GM12878 (cell line): ENCODE measurements at regions not wholly inside any gene's neighbourhood (a gene's known extent, or its start where the extent isn't known, plus 50 kb on each side); places are given as distances from the start of the nearest gene placed in this dataset.

ENCODE experiments used
- CBFB ChIP-seq: IDR thresholded peaks from 2 replicates; pipeline ENCODE4 v1.6.1; 2016; ENCODE audit warnings: antibody characterized with exemption, low read depth
- LARP7 ChIP-seq: fragments of 450-650 bp; IDR thresholded peaks from 2 replicates; pipeline ENCODE4 v1.6.1; 2017; ENCODE audit warnings: mild to moderate bottlenecking
- MEF2B ChIP-seq: fragments of 450-650 bp; IDR thresholded peaks from 2 replicates; pipeline ENCODE4 v1.6.1; 2018; ENCODE audit warnings: mild to moderate bottlenecking, moderate library complexity; ENCODE audit not compliant: partially characterized antibody, poor library complexity, severe bottlenecking
- NR2C1 ChIP-seq: fragments of 450-650 bp; IDR thresholded peaks from 2 replicates; pipeline ENCODE4 v1.6.1; 2017; ENCODE audit warnings: antibody characterized with exemption, mild to moderate bottlenecking, moderate library complexity
- TBL1XR1 ChIP-seq: IDR thresholded peaks from 2 replicates; pipeline ENCODE4 v1.6.1; 2012; ENCODE audit warnings: low read depth, low read length, improper control_type of control experiment
- ZNF207 ChIP-seq: fragments of 450-650 bp; IDR thresholded peaks from 2 replicates; pipeline ENCODE4 v1.6.1; 2014; ENCODE audit warnings: antibody characterized with exemption, mild to moderate bottlenecking, borderline replicate concordance
- TF ChIP-seq, protein P1 (sequence below): IDR thresholded peaks from 2 replicates; pipeline ENCODE4 v1.6.1; 2012; ENCODE audit warnings: mild to moderate bottlenecking, low read depth, low read length
- TF ChIP-seq, protein P2 (sequence below): IDR thresholded peaks from 2 replicates; pipeline ENCODE4 v1.6.1; 2012; ENCODE audit warnings: low read depth, low read length, improper control_type of control experiment
- TF ChIP-seq, protein P3 (sequence below), 3 experiments: IDR thresholded peaks in 2 of 3; conservative IDR thresholded peaks in 1 of 3; 2 replicates each; pipeline ENCODE4 v1.5.1; 2011; ENCODE audit warnings: low read depth in 3 of 3, low read length in 3 of 3, mild to moderate bottlenecking in 3 of 3, control low read depth in 2 of 3, moderate library complexity in 2 of 3, inconsistent platforms in 1 of 3, mixed read lengths in 1 of 3; ENCODE audit not compliant: control insufficient read depth in 2 of 3, insufficient read depth in 1 of 3; ENCODE audit errors: extremely low read depth in 1 of 3
- TF ChIP-seq, protein P4 (sequence below): IDR thresholded peaks from 2 replicates; pipeline ENCODE4 v1.6.1; 2012; ENCODE audit warnings: low read depth, low read length, improper control_type of control experiment

DNA sequence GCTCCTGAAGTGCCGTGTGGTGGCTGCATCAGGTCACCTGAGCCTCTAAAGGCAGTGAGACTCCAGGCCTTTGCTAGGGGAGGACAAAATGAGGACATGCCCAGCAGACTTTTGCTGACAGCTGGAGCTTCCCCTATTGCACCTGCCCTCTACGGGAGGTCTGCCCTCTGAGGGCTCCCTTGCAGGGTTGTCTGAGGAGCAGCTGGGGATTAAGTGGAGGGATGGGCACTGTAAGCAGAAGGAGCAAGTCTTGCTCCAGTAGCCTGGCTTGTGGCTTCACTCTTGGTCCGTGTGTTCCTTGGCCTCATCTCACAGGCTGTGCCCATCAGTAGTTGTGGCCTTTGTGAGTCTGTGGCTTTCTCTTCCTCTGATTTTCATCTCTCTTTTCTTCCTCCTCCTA lies 66.9 kb upstream of the NRXN3 start:
- TF ChIP-seq, protein P1, sequence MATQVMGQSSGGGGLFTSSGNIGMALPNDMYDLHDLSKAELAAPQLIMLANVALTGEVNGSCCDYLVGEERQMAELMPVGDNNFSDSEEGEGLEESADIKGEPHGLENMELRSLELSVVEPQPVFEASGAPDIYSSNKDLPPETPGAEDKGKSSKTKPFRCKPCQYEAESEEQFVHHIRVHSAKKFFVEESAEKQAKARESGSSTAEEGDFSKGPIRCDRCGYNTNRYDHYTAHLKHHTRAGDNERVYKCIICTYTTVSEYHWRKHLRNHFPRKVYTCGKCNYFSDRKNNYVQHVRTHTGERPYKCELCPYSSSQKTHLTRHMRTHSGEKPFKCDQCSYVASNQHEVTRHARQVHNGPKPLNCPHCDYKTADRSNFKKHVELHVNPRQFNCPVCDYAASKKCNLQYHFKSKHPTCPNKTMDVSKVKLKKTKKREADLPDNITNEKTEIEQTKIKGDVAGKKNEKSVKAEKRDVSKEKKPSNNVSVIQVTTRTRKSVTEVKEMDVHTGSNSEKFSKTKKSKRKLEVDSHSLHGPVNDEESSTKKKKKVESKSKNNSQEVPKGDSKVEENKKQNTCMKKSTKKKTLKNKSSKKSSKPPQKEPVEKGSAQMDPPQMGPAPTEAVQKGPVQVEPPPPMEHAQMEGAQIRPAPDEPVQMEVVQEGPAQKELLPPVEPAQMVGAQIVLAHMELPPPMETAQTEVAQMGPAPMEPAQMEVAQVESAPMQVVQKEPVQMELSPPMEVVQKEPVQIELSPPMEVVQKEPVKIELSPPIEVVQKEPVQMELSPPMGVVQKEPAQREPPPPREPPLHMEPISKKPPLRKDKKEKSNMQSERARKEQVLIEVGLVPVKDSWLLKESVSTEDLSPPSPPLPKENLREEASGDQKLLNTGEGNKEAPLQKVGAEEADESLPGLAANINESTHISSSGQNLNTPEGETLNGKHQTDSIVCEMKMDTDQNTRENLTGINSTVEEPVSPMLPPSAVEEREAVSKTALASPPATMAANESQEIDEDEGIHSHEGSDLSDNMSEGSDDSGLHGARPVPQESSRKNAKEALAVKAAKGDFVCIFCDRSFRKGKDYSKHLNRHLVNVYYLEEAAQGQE = no peak
- TF ChIP-seq NR2C1 = no peak
- TF ChIP-seq CBFB = no peak
- TF ChIP-seq ZNF207 = no peak
- TF ChIP-seq, protein P2, sequence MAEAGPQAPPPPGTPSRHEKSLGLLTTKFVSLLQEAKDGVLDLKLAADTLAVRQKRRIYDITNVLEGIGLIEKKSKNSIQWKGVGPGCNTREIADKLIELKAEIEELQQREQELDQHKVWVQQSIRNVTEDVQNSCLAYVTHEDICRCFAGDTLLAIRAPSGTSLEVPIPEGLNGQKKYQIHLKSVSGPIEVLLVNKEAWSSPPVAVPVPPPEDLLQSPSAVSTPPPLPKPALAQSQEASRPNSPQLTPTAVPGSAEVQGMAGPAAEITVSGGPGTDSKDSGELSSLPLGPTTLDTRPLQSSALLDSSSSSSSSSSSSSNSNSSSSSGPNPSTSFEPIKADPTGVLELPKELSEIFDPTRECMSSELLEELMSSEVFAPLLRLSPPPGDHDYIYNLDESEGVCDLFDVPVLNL = no peak
- TF ChIP-seq LARP7 = no peak
- TF ChIP-seq MEF2B = no peak
- no peak for TF ChIP-seq TBL1XR1
- TF ChIP-seq, protein P3, sequence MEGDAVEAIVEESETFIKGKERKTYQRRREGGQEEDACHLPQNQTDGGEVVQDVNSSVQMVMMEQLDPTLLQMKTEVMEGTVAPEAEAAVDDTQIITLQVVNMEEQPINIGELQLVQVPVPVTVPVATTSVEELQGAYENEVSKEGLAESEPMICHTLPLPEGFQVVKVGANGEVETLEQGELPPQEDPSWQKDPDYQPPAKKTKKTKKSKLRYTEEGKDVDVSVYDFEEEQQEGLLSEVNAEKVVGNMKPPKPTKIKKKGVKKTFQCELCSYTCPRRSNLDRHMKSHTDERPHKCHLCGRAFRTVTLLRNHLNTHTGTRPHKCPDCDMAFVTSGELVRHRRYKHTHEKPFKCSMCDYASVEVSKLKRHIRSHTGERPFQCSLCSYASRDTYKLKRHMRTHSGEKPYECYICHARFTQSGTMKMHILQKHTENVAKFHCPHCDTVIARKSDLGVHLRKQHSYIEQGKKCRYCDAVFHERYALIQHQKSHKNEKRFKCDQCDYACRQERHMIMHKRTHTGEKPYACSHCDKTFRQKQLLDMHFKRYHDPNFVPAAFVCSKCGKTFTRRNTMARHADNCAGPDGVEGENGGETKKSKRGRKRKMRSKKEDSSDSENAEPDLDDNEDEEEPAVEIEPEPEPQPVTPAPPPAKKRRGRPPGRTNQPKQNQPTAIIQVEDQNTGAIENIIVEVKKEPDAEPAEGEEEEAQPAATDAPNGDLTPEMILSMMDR (IDR thresholded peaks at IDR 0.05 in 2 of 3, conservative IDR thresholded peaks at IDR 0.05 in 1 of 3; ENCODE audit: control insufficient read depth in 2 of 3, extremely low read depth in 1 of 3, insufficient read depth in 1 of 3, low read depth in 3 of 3, low read length in 3 of 3) = no peak
- TF ChIP-seq, protein P4, sequence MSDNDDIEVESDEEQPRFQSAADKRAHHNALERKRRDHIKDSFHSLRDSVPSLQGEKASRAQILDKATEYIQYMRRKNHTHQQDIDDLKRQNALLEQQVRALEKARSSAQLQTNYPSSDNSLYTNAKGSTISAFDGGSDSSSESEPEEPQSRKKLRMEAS = no peak
